ENCODE measurements at regions not wholly inside any gene's neighbourhood (a gene's known extent, or its start where the extent isn't known, plus 50 kb on each side); places are given as distances from the start of the nearest gene placed in this dataset.

DNA sequence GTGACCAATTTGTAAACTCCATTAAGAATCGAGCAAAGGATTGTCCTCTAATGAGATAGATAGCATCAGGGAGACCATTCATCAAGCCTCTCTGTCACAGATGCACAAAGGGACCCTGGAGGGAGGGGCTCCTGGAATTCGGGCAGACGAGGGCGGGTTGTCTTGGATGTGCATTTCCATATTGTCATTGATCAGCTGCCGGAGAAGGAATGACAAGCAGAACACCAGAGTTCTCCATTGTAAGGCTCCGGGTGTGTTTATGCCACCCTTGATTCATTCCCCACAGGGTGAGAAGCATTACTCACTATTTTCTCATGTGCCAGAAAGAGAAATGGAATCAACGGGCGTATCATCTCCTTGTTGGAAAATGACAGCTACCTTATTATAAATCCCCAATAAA lies 167.5 kb downstream of the EBLN2 start:
- no peaks in the 10 kb centered on the region for H3K79me2 ChIP-seq (ENCODE audit: insufficient read depth, low read length)
- no peaks in the 10 kb centered on the region for H3K36me3 ChIP-seq (ENCODE audit: insufficient read depth, low read length)
- no peaks in the 10 kb centered on the region for H3K4me1 ChIP-seq (ENCODE audit: insufficient read depth, low read length)
- no peak overlapping the region for H2AFZ ChIP-seq (ENCODE audit: low read length)
- H3K4me2 ChIP-seq (ENCODE audit: insufficient read depth, low read length): no peak overlapping the region
- DNase-seq (ENCODE audit: insufficient read length, low spot score, missing footprints): no peak
- no peak overlapping the region for H3K4me3 ChIP-seq (ENCODE audit: insufficient read depth, low read length)
- H3K27ac ChIP-seq (ENCODE audit: low read depth, low read length): no peak overlapping the region
- TF ChIP-seq, protein P1, sequence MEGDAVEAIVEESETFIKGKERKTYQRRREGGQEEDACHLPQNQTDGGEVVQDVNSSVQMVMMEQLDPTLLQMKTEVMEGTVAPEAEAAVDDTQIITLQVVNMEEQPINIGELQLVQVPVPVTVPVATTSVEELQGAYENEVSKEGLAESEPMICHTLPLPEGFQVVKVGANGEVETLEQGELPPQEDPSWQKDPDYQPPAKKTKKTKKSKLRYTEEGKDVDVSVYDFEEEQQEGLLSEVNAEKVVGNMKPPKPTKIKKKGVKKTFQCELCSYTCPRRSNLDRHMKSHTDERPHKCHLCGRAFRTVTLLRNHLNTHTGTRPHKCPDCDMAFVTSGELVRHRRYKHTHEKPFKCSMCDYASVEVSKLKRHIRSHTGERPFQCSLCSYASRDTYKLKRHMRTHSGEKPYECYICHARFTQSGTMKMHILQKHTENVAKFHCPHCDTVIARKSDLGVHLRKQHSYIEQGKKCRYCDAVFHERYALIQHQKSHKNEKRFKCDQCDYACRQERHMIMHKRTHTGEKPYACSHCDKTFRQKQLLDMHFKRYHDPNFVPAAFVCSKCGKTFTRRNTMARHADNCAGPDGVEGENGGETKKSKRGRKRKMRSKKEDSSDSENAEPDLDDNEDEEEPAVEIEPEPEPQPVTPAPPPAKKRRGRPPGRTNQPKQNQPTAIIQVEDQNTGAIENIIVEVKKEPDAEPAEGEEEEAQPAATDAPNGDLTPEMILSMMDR (IDR thresholded peaks at IDR 0.05; ENCODE audit: extremely low read depth, low read depth, low read length): no peak
- H4K20me1 ChIP-seq (ENCODE audit: insufficient read depth, low read length): no peaks in the 10 kb centered on the region
- H3K9me3 ChIP-seq (ENCODE audit: low read depth, low read length): no peaks in the 10 kb centered on the region
- no peaks in the 10 kb centered on the region for H3K27me3 ChIP-seq (ENCODE audit: insufficient read depth, low read length)

DNA sequence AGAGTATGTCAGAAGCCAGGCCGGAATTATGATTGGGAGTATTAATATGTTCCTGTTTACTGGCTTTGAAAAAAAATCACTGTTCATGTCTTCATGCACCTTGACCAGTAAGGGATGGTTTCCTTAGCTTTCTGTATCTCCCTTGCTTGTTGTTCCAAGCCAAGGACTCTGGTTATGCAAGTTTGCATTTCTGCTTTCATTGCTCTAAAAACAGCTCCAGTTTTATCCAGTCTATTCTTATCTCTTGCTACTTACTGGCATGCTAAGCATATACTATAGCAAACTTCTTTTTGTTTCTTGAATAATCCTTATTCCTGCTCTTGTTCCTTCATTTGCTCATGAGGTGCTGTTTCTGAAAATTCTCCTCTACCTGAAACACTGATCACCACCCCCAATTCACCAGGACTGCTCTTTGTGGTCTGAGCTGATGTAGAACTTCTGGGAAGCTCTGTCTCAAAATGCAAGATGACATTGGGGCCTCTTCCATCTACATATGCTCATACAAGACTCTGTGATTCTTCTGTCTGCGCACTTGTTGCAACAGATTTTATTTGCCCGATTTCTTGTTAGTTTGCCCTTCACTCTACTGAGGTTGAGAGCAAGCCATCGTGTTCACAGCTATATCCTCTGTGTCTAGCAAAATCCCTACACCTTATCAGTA lies 173.0 kb downstream of the EBLN2 start:
- Histone ChIP-seq H3K4me2 (ENCODE audit: insufficient read depth, low read length) (no peak overlapping the region), H3K36me3 (ENCODE audit: insufficient read depth, low read length) (no peaks in the 10 kb centered on the region), H3K9me3 (ENCODE audit: low read depth, low read length) (no peaks in the 10 kb centered on the region), H3K4me3 (ENCODE audit: insufficient read depth, low read length) (no peak overlapping the region), H4K20me1 (ENCODE audit: insufficient read depth, low read length) (no peaks in the 10 kb centered on the region), H3K27me3 (ENCODE audit: insufficient read depth, low read length) (no peaks in the 10 kb centered on the region), H3K79me2 (ENCODE audit: insufficient read depth, low read length) (no peaks in the 10 kb centered on the region), H3K4me1 (ENCODE audit: insufficient read depth, low read length) (no peaks in the 10 kb centered on the region), H2AFZ (ENCODE audit: low read length) (no peak overlapping the region), H3K27ac (ENCODE audit: low read depth, low read length) (no peak overlapping the region)
- no peak for DNase-seq (ENCODE audit: insufficient read length, low spot score, missing footprints)
- TF ChIP-seq, protein P1 (IDR thresholded peaks at IDR 0.05; ENCODE audit: extremely low read depth, low read depth, low read length): no peak

GRCh38 chr3:73235768-73236167 lies 174.3 kb downstream of the EBLN2 start:
- Histone ChIP-seq H3K4me1 (ENCODE audit: insufficient read depth, low read length) (no peaks in the 10 kb centered on the region), H3K36me3 (ENCODE audit: insufficient read depth, low read length) (no peaks in the 10 kb centered on the region), H3K4me3 (ENCODE audit: insufficient read depth, low read length) (no peak overlapping the region), H3K27me3 (ENCODE audit: insufficient read depth, low read length) (no peaks in the 10 kb centered on the region), H3K27ac (ENCODE audit: low read depth, low read length) (no peak overlapping the region), H4K20me1 (ENCODE audit: insufficient read depth, low read length) (no peaks in the 10 kb centered on the region), H3K4me2 (ENCODE audit: insufficient read depth, low read length) (no peak overlapping the region), H3K79me2 (ENCODE audit: insufficient read depth, low read length) (no peaks in the 10 kb centered on the region), H3K9me3 (ENCODE audit: low read depth, low read length) (no peaks in the 10 kb centered on the region), H2AFZ (ENCODE audit: low read length) (no peak overlapping the region)
- no peak for DNase-seq (ENCODE audit: insufficient read length, low spot score, missing footprints)
- TF ChIP-seq, protein P1 (IDR thresholded peaks at IDR 0.05; ENCODE audit: extremely low read depth, low read depth, low read length): no peak

DNA sequence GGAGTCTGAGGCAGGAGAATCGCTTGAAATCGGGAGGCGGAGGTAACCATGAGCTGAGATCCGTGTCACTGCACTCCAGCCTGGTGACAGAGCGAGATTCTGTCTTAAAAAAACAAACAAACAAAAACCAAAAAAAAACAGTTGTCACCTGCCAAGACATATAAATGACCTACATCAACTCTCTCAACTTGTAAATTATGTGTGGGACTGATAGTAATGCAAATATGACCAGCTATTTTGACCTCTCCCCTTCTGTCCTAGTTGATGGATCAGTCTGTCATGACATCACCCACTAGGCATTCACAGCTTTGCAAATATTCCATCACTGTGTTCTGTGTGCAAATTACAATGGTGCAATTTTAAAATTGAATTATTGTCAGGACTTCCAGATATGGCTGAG lies 175.4 kb downstream of the EBLN2 start:
- TF ChIP-seq, protein P1 (IDR thresholded peaks at IDR 0.05; ENCODE audit: extremely low read depth, low read depth, low read length): no peak
- Histone ChIP-seq H3K4me3 (ENCODE audit: insufficient read depth, low read length) (no peak overlapping the region), H4K20me1 (ENCODE audit: insufficient read depth, low read length) (no peaks in the 10 kb centered on the region), H2AFZ (ENCODE audit: low read length) (no peak overlapping the region), H3K36me3 (ENCODE audit: insufficient read depth, low read length) (no peaks in the 10 kb centered on the region), H3K27me3 (ENCODE audit: insufficient read depth, low read length) (no peaks in the 10 kb centered on the region), H3K4me1 (ENCODE audit: insufficient read depth, low read length) (no peaks in the 10 kb centered on the region), H3K4me2 (ENCODE audit: insufficient read depth, low read length) (no peak overlapping the region), H3K9me3 (ENCODE audit: low read depth, low read length) (no peaks in the 10 kb centered on the region), H3K27ac (ENCODE audit: low read depth, low read length) (no peak overlapping the region), H3K79me2 (ENCODE audit: insufficient read depth, low read length) (no peaks in the 10 kb centered on the region)
- no peak for DNase-seq (ENCODE audit: insufficient read length, low spot score, missing footprints)
